ENCODE measurements at regions not wholly inside any gene's neighbourhood (a gene's known extent, or its start where the extent isn't known, plus 50 kb on each side); places are given as distances from the start of the nearest gene placed in this dataset.

DNA sequence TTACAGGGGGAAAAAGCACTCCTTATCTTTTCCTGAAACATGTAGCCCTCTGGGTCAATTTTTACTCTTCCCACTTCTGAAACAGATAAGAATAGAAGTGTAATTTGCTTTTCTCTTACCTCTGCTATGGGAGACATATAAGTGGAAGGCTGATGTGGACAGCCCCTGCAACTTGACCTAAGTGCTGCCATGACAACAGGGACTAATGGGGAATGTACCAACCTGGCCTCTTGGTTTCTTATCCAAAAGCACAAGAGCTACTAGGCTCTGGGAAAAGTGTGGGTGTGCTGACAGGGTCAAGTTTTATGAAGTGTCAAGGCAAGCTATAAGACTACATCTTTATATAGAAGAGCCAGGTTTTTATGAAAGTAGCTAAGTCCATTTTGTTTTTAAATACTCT, 1246.5 kb downstream of the OTOL1 start:
- no peak for TF ChIP-seq EZH2 (IDR thresholded peaks at IDR 0.05; ENCODE audit: insufficient read depth, low read length)
- no peak for TF ChIP-seq CTCF (IDR thresholded peaks at IDR 0.05; ENCODE audit: insufficient read depth, low read depth, low read length)
